Peyer's patch (tissue), 4 donors: ENCODE measurements at regions not wholly inside any gene's neighbourhood (a gene's known extent, or its start where the extent isn't known, plus 50 kb on each side); places are given as distances from the start of the nearest gene placed in this dataset.
A peak's percentile ranks its signal among the peaks of the same experiment; 100 is the strongest.

Experiments used
- DNase-seq, 3 donors: peaks; one replicate each; pipeline ENCODE4 v3.0.0-alpha.2; 2017 to 2019
- H3K27ac ChIP-seq, 4 donors: fragments of 200-600 bp; sonication (generic); one replicate each; pipeline ENCODE4 v1.5.1; 2016 to 2019
- H3K27me3 ChIP-seq, 2 donors: fragments of 200-600 bp; sonication (generic); one replicate each; pipeline ENCODE4 v1.5.1; 2019
- H3K36me3 ChIP-seq, 3 donors: fragments of 200-600 bp; sonication (generic); one replicate each; pipeline ENCODE4 v1.5.1; 2016 to 2019
- H3K4me1 ChIP-seq, 4 donors: fragments of 200-600 bp; sonication (generic); one replicate each; pipeline ENCODE4 v1.5.1; 2016 to 2019
- H3K4me3 ChIP-seq, 4 donors: fragments of 200-600 bp; sonication (generic); 1 replicate in 3 of 4; 2 replicates in 1 of 4; pipeline ENCODE4 v1.5.1; 2016 to 2019; ENCODE audit warnings: mild to moderate bottlenecking in 1 of 4
- H3K9me3 ChIP-seq, 4 donors: fragments of 200-600 bp; sonication (generic); one replicate each; pipeline ENCODE4 v1.5.1; 2016 to 2019; ENCODE audit warnings: mild to moderate bottlenecking in 1 of 4
- CTCF ChIP-seq, 6 experiments: fragments of 450-650 bp in 4 of 6; fragments of 200-600 bp in 2 of 6; sonication (generic) in 1 of 6; IDR thresholded peaks; one replicate each; pipeline ENCODE4 v1.5.1; 2017 to 2019; ENCODE audit warnings: antibody characterized with exemption in 6 of 6, mild to moderate bottlenecking in 3 of 6, moderate library complexity in 1 of 6
- POLR2A ChIP-seq, 2 donors: fragments of 450-650 bp; IDR thresholded peaks; one replicate each; pipeline ENCODE4 v1.5.1; 2017; ENCODE audit warnings: antibody characterized with exemption in 2 of 2, mild to moderate bottlenecking in 2 of 2, moderate library complexity in 2 of 2

GRCh38 chr1:207962716-207963426 is 51.9 kb upstream of the CD34 start:
- Histone ChIP-seq H3K9me3 (no peaks in the 10 kb centered on the region), H3K27me3 (no peaks in the 10 kb centered on the region), H3K4me3 (peak overlapping the region; percentile 52 to 79 (median 76)), H3K4me1 (peaks cover 0 to 33% (median 2%) of the 10 kb centered on the region in 4 donors), H3K36me3 (no peaks in the 10 kb centered on the region), H3K27ac (peak overlapping the region; percentile 76 to 91 (median 86))
- no peak for TF ChIP-seq CTCF (IDR thresholded peaks at IDR 0.05)
- peak; percentile 7 to 10 for TF ChIP-seq POLR2A (IDR thresholded peaks at IDR 0.05)
- DNase-seq: peak; percentile 26 to 74 (median 64)
